HepG2 (cell line): ENCODE measurements at regions not wholly inside any gene's neighbourhood (a gene's known extent, or its start where the extent isn't known, plus 50 kb on each side); places are given as distances from the start of the nearest gene placed in this dataset.

Experiments used
- ATAC-seq: fragments of 200-7000 bp; cut with Tn5 transposase; 3 replicates; pipeline ENCODE4 v1.9.1; 2020; ENCODE audit warnings: mild to moderate bottlenecking, moderate library complexity
- BruUV-seq: library from RNA; stranded (reverse); fragments of 400-500 nt; replicated peaks from 2 replicates; lab custom pipeline; 2021; lab: Mats Ljungman, UMichigan
- CTCF ChIA-PET: fragments of 300-600 bp; formaldehyde crosslinking; extraction: SDS; loops from one replicate; lab custom pipeline; 2021; ENCODE audit warnings: low total read pairs, inconsistent platforms, low intra/inter-chr PET ratio; lab: Yijun Ruan, JAX
- POLR2A ChIA-PET: fragments of 350-600 bp; sonication (Branson Sonifier 250); formaldehyde crosslinking; loops from one replicate; lab custom pipeline; 2020; ENCODE audit warnings: antibody characterized with exemption, inconsistent platforms; lab: Yijun Ruan, JAX
- DNase-seq: peaks from one replicate; pipeline ENCODE4 v3.0.0-alpha.2; 2015; ENCODE audit warnings: low spot score
- FAIRE-seq: peaks from 3 replicates; lab custom pipeline; 2011; peaks lifted over from hg19 to GRCh38; lab: Jason Lieb, UNC
- H2AFZ ChIP-seq: one replicate; pipeline ENCODE4 v1.6.1; 2011; ENCODE audit warnings: low read length, inconsistent platforms
- H3K27ac ChIP-seq: fragments of 300-600 bp; 3 replicates; pipeline ENCODE4 v1.8.0; 2011; ENCODE audit warnings: mixed run types, mild to moderate bottlenecking, mixed read lengths, low read length, inconsistent platforms; ENCODE audit not compliant: insufficient read depth; ENCODE audit errors: extremely low read length
- H3K27me3 ChIP-seq, 2 experiments: fragments of 200-600 bp in 1 of 2; 2 replicates in 1 of 2; 3 replicates in 1 of 2; pipeline versions ENCODE4 v1.6.0 to v1.8.0; 2011; ENCODE audit warnings: low read length in 2 of 2, mild to moderate bottlenecking in 2 of 2, moderate library complexity in 2 of 2, inconsistent platforms in 1 of 2; ENCODE audit not compliant: insufficient read depth in 2 of 2, control insufficient read depth in 1 of 2
- H3K36me3 ChIP-seq, 2 experiments: fragments of 200-600 bp in 1 of 2; replicated peaks in 1 of 2; 2 replicates in 1 of 2; 3 replicates in 1 of 2; pipeline versions ENCODE4 v1.5.1 to v1.8.0; 2011; ENCODE audit warnings: low read length in 2 of 2, inconsistent platforms in 1 of 2; ENCODE audit not compliant: insufficient read depth in 2 of 2, control insufficient read depth in 1 of 2
- H3K4me1 ChIP-seq: 2 replicates; pipeline ENCODE4 v1.5.1; 2012; ENCODE audit warnings: low read length, inconsistent platforms; ENCODE audit not compliant: insufficient read depth
- H3K4me2 ChIP-seq: 2 replicates; pipeline ENCODE4 v1.6.0; 2011; ENCODE audit warnings: low read depth, low read length, inconsistent platforms
- H3K4me3 ChIP-seq, 3 experiments: fragments of 200-600 bp in 1 of 3; sonication (generic), shearing (Covaris generic) in 1 of 3; replicated peaks in 1 of 3; 2 replicates each; pipeline ENCODE4 v1.5.1; 2011 to 2016; ENCODE audit warnings: low read length in 3 of 3, inconsistent platforms in 2 of 3, low read depth in 2 of 3, mild to moderate bottlenecking in 2 of 3, control low read depth in 1 of 3, mixed read lengths in 1 of 3; ENCODE audit not compliant: insufficient read depth in 1 of 3
- H3K79me2 ChIP-seq: one replicate; pipeline ENCODE4 v1.6.1; 2011; ENCODE audit warnings: low read length, inconsistent platforms; ENCODE audit not compliant: insufficient read depth
- H3K9ac ChIP-seq: 2 replicates; pipeline ENCODE4 v1.6.0; 2011; ENCODE audit warnings: mild to moderate bottlenecking, low read depth, low read length, inconsistent platforms; ENCODE audit not compliant: insufficient read depth
- H3K9me3 ChIP-seq: 2 replicates; pipeline ENCODE4 v1.5.1; 2012; ENCODE audit warnings: mild to moderate bottlenecking, low read length
- H4K20me1 ChIP-seq: 2 replicates; pipeline ENCODE4 v1.6.0; 2011; ENCODE audit warnings: inconsistent platforms, mild to moderate bottlenecking, low read length, moderate library complexity; ENCODE audit not compliant: insufficient read depth
- FOXJ3 ChIP-seq: sonication (generic); formaldehyde crosslinking; IDR thresholded peaks from 2 replicates; pipeline ENCODE4 v1.4.0; 2020; ENCODE audit warnings: missing genetic modification reagents, mild to moderate bottlenecking, borderline replicate concordance
- HNF1A ChIP-seq, 2 experiments: sonication (generic) in 1 of 2; formaldehyde crosslinking in 1 of 2; IDR thresholded peaks; 2 replicates each; pipeline versions ENCODE4 v1.4.0 to v1.6.1; 2016 to 2020; ENCODE audit warnings: borderline replicate concordance in 1 of 2, low read depth in 1 of 2, mild to moderate bottlenecking in 1 of 2, missing genetic modification reagents in 1 of 2
- MXI1 ChIP-seq: IDR thresholded peaks from 3 replicates; pipeline ENCODE4 v1.6.1; 2012; ENCODE audit warnings: low read depth, low read length, inconsistent platforms, borderline replicate concordance
- WGBS: methylation state at CpG from one replicate; pipeline ENCODE4 v1.1.6; 2017; ENCODE audit warnings: low lambda C conversion rate; 5-methylcytosine and 5-hydroxymethylcytosine counted together
- in situ Hi-C: cut with HindIII; loops from 2 replicates; pipeline ENCODE4 v1.10.0; 2017; ENCODE audit warnings: low pct_unique_long_range_greater_than_20kb; ENCODE audit not compliant: extremely low pct_ligation_motif_present
- intact Hi-C: fragments of 100-400 bp; cut with micrococcal nuclease; formaldehyde crosslinking; loops from one replicate; pipeline ENCODE4 v1.10.0; 2022; ENCODE audit not compliant: unreplicated experiment

- no peaks in the 10 kb centered on the region for H3K36me3 ChIP-seq
- H4K20me1 ChIP-seq = no peaks in the 10 kb centered on the region
- H3K9me3 ChIP-seq = peaks cover 95% of the 10 kb centered on the region
- no peaks in the 10 kb centered on the region for H3K4me1 ChIP-seq
- no peak overlapping the region for H2AFZ ChIP-seq
- H3K4me3 ChIP-seq = no peak overlapping the region
- ChIA-PET POLR2A (no interaction called here), CTCF (no interaction called here)
- no peaks in the 10 kb centered on the region for H3K27me3 ChIP-seq
- FAIRE-seq = no peak
- H3K27ac ChIP-seq = no peak overlapping the region
- no peak overlapping the region for H3K4me2 ChIP-seq
- no TSS peak for BruUV-seq
- no peak for ATAC-seq
- in situ Hi-C loops = no loop called here
- no peak overlapping the region for H3K9ac ChIP-seq
- DNase-seq = no peak
- intact Hi-C loops = no loop called here
- 4% methylated on average over 2 of the region's 2 CpGs for WGBS
- no peak for TF ChIP-seq MXI1
- TF ChIP-seq FOXJ3 (CRISPR knock-in tag) = no peak
- no peak for TF ChIP-seq HNF1A (IDR thresholded peaks at IDR 0.05; ENCODE audit: low read depth)
- no peak for TF ChIP-seq HNF1A (CRISPR knock-in tag; IDR thresholded peaks at IDR 0.05; ENCODE audit: borderline replicate concordance)
- TF ChIP-seq, all 625 proteins: peak for 0
- H3K79me2 ChIP-seq = no peaks in the 10 kb centered on the region
Observed at GRCh38 chr7:145899938-145900337, 216.7 kb upstream of the CNTNAP2 start.
